GM18861 (cell line): ENCODE measurements at regions not wholly inside any gene's neighbourhood (a gene's known extent, or its start where the extent isn't known, plus 50 kb on each side); places are given as distances from the start of the nearest gene placed in this dataset.
"Not testable (repeated sequence)": the region's sequence is repeated elsewhere in the genome, so short reads cannot be mapped to it uniquely, and the experiment has no call there.

Experiments
- ATAC-seq: cut with Tn5 transposase; IDR thresholded peaks from one replicate; pipeline ENCODE4 v1.9.1; 2021; ENCODE audit not compliant: unreplicated experiment

DNA sequence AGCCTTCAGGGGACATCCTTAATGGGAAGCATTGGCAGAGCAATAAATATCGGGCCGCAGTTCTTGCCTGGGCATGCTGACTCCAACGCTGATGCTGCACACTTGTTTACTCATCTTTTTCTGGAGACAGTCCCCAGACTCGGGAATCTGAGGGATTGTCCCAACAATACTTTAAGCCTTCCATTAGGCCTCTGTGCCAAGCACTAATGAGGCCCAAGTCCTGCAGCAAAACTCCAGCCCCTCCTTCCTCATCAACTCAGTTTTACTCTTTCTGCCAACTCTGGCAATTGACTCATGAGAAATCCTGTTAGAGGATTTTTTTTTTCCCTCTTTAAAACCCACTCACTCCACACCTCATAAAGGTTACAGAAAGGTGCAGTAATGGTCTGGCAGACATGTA lies 233.4 kb upstream of the PELI2 start:
- no peak for ATAC-seq

GRCh38 chr14:55889124-55889523 lies 229.1 kb upstream of the PELI2 start:
- ATAC-seq, result no peak

DNA sequence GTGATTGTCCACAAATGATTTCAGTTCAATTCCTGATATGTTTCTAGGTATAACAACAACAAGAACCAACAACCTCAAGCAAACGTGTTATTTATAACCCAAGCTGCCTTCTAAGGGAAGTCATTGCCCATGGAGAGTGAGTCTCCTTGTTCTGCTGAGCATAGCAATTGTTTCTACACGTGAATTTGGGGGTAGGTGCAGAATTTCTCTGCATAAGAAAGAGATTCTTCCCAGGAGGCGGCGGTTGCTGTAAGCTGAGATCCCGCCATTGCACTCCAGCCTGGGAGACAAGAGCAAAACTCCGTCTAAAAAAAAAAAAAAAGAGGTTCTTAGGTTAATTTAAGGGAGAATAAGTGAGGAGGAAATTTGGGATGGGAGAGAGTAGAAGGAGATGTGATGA lies 226.5 kb upstream of the PELI2 start:
- no peak for ATAC-seq

- ATAC-seq, result no peak
Observed at GRCh38 chr14:55892906-55893305, 225.3 kb upstream of the PELI2 start.

DNA sequence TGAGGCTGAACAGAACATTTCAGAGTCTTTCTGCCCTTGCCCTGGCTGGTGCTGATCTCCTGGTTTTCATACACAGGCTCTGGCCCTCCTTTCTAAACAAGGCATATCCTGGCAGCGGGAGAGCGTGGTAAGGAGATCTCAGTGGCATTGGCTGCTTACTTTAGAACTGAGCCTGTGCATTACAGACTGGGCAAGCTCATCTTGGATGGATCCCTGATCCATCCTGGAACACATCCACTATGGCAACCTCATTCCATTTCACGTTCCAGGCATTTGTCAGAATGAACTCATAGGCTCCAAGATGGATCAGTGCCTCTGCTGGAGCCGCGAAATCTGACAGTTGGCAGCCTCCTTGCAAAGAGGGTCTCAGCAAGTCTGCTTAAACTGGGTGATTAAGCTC lies 224.5 kb upstream of the PELI2 start:
- ATAC-seq, result no peak

- ATAC-seq, result no peak
Observed at GRCh38 chr14:55897031-55897430, 221.2 kb upstream of the PELI2 start.

GRCh38 chr14:55898938-55899337 lies 219.3 kb upstream of the PELI2 start:
- ATAC-seq, result no peak

DNA sequence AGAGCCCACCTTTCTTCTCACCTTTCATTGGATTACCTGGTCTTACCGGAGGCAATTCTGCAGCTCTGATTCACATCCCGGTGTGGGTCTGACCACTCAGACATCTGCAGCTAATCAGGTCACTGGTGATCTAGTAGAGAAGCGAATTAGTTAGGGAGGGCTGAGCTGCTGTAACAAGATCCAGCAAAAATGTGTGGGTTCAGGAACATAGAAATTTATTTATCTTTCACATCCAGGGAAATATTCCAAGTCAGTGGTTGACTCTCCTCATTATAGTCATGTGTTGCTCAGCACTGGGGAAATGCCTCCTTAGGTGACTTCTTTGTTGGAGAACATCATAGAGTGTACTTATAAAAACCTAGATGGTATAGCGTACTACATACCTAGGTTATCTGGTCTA lies 218.7 kb upstream of the PELI2 start:
- no peak for ATAC-seq

GRCh38 chr14:55900749-55901148 lies 217.5 kb upstream of the PELI2 start:
- no peak for ATAC-seq

GRCh38 chr14:55901291-55901690 lies 216.9 kb upstream of the PELI2 start:
- no peak for ATAC-seq

DNA sequence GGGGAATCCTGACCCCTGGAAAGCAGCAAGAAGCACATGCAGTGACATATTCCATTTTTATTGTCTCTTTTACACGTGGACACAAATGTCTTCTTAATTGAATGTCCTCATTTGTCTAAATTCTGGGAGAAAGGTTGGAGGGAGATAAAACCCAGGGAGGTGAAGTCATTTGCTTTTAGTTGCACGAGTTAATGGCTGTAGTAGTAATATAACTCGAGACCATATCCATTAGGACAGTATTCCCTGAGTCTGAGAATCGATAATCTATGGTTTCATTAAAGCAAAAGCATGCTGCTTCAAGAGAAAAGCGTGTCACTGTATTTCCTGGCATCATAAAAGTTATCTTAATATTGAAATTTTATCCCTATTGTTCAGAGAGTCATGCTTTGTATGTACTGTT lies 216.0 kb upstream of the PELI2 start:
- ATAC-seq, result no peak

- no peak for ATAC-seq
Observed at GRCh38 chr14:55904086-55904485, 214.1 kb upstream of the PELI2 start.

DNA sequence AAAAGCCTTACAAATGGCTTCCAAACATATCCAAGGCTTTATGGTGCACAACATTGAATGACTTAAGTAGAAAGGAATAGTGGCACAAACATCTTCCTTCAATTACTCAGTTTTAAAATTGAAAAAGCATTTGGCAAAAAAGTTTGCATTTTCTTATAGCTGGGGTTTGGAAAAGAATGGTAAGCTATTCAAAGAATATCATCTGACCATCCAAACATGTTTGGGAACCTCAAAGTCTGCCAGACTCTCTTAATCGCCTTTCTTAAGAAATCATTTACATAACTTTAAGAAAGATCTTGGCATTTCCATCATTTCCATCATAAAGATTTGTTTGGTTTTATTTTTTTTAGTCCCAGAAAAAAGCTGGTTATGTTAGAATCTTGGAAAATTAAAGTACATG lies 210.1 kb upstream of the PELI2 start:
- no peak for ATAC-seq

DNA sequence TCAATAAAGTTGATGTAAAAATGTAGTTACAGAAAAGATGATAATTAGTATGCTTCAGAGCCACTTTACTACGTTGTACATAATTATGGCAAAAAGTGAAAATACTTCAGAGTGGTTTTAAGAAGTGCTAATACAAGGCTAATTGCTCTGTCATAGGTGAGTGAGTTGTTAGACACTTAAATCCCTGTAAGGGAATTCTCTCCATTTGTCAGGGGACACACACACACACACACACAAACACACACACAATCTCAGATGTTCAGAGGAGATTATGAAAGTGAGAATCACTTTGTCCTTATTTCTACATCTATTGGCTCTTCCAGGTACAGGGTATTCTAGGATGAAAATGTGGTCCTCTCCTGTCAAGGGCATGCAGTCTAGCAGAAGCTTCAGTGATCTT lies 208.3 kb upstream of the PELI2 start:
- ATAC-seq, result no peak

- no peak for ATAC-seq
Observed at GRCh38 chr14:55910601-55911243, 207.5 kb upstream of the PELI2 start.

DNA sequence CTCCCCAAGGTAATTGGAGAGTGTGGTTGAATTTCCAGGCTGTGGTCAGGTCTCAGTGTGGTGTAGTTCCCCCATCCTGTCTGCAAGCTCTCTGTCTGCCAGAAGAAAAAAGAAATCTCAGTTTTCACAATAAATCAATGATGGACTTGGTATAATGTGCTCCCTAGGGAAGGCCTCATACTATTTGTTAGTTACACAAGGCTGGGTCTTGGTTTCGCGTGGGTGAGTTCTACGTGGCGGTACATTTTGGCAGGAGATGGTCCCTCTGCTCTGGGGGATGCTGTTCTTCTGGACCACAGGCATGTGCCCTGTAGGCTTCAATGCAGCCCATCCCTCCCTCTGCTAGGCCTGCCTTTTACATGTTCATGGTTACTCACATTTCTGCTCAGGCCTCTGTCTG lies 206.4 kb upstream of the PELI2 start:
- ATAC-seq, result no peak

DNA sequence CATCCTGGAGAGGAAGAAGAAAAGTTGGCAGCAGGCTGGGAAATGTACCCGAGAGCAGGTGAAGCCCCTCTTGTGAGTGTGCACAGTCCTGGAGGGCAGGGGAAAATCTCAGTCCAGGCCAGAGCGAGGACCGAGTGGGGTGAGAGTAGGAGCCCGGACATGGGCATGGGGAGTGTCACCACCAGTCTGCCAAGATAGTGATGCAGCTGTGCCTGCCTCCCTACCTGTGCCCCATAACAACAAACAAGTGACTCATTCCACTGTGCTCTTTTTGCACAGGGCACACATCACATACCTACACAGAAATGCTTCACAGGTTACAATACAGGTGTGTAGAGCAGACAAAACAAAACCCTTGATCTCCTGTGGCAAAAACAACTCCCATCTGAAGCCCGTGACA lies 205.9 kb upstream of the PELI2 start:
- ATAC-seq, result no peak

GRCh38 chr14:55913324-55914025 lies 204.7 kb upstream of the PELI2 start:
- no peak for ATAC-seq

DNA sequence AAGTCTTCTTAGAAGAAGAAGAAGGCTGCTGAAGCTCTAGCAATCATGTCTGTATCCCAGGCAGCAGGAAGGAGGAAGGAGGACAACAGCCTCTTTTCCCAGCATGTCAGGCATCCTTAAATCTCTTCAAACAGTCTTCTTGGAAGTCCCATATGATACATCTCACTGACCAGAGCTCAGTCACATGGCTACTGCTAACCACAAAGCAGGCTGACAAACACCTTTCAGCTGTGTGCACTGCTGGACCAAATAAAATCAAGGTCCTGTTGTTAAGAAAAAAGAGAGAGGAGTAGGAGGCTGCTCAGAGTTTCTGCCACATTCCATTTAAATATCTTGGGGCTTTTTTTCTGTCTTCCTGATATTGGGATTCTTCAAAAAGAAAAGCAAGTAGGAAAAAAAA lies 203.4 kb upstream of the PELI2 start:
- ATAC-seq, result no peak

- ATAC-seq, result no peak
Observed at GRCh38 chr14:55915456-55915855, 202.8 kb upstream of the PELI2 start.

DNA sequence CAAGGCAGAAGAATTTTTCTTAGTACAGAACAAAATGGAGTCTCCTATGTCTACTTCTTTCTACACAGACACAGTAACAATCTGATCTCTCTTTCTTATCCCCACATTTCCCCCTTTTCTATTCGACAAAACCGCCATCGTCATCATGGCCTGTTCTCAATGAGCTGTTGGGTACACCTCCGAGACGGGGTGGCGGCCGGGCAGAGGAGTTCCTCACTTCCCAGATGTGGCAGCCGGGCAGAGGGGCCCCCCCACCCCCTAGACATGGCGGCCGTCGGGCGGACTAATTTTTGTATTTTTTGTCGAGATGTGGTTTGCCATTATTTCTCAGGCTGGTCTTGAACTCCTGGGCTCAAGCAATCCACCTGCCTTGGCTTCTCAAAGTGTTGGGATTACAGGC lies 198.4 kb upstream of the PELI2 start:
- ATAC-seq, result not testable (repeated sequence)

- ATAC-seq, result no peak
Observed at GRCh38 chr14:55921511-55921910, 196.7 kb upstream of the PELI2 start.

GRCh38 chr14:55926007-55926406 lies 192.2 kb upstream of the PELI2 start:
- ATAC-seq, result no peak
